ENCODE measurements at regions not wholly inside any gene's neighbourhood (a gene's known extent, or its start where the extent isn't known, plus 50 kb on each side); places are given as distances from the start of the nearest gene placed in this dataset.

DNA sequence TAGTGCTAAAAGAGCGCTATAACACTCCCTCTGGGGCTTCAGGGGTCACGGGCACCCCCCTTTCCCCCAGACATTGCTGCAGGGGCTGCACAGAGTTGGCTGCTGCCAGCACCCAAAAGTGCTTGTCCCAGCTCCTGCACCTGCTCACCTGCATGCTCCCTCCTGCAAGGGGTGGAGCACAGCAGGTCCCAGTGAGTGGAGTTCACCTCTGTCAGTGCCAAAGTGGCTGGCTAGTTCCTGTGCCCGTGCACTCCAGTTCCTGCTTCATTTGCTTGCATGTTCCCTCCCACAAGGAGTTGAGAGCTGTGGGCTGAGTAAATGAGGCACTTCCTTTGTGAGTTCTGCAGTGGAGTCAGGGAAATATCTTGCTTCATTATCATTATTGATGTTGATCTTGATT, 476.9 kb downstream of the SQOR start:
- Histone ChIP-seq H3K27me3 (no peaks in the 10 kb centered on the region), H3K9me3 (no peaks in the 10 kb centered on the region), H3K4me3 (no peak overlapping the region), H3K27ac (no peak overlapping the region), H3K36me3 (no peaks in the 10 kb centered on the region), H3K4me1 (no peaks in the 10 kb centered on the region)
- intact Hi-C loops (cut with DNase I) = no loop called here
- DNase-seq = no peak
- WGBS, 2 donors = 26 to 61% methylated on average over 2 to 3 of the region's 3 CpGs
- TF ChIP-seq POLR2A (IDR thresholded peaks at IDR 0.05) = no peak
- TF ChIP-seq, protein P1, sequence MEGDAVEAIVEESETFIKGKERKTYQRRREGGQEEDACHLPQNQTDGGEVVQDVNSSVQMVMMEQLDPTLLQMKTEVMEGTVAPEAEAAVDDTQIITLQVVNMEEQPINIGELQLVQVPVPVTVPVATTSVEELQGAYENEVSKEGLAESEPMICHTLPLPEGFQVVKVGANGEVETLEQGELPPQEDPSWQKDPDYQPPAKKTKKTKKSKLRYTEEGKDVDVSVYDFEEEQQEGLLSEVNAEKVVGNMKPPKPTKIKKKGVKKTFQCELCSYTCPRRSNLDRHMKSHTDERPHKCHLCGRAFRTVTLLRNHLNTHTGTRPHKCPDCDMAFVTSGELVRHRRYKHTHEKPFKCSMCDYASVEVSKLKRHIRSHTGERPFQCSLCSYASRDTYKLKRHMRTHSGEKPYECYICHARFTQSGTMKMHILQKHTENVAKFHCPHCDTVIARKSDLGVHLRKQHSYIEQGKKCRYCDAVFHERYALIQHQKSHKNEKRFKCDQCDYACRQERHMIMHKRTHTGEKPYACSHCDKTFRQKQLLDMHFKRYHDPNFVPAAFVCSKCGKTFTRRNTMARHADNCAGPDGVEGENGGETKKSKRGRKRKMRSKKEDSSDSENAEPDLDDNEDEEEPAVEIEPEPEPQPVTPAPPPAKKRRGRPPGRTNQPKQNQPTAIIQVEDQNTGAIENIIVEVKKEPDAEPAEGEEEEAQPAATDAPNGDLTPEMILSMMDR (IDR thresholded peaks at IDR 0.05) = no peak

DNA sequence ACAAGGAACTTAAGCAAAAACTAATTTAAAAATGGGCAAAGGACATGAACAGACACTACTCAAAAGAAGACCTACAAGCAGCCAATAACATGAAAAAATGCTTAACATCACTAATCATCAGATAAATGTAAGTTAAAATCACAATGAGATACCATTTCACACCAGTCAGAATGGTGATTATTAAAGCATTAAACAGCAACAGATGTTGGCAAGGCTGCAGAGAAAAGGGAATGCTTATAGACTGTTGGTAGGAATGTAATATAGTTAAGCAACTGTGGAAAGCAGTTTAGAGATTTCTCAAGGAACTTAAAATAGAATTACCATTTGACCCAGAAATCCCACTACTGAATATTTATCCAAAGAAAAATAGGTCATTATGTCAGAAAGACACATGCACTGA, 482.2 kb downstream of the SQOR start:
- peaks cover 0 to 4% (median 0%) of the 10 kb centered on the region in 3 donors for H3K9me3 ChIP-seq
- H3K27ac ChIP-seq = no peak overlapping the region
- intact Hi-C loops (cut with DNase I) = no loop called here
- no peaks in the 10 kb centered on the region for H3K4me1 ChIP-seq
- H3K36me3 ChIP-seq = no peaks in the 10 kb centered on the region
- H3K27me3 ChIP-seq = no peaks in the 10 kb centered on the region
- TF ChIP-seq, protein P1 (IDR thresholded peaks at IDR 0.05) = no peak
- no peak for TF ChIP-seq POLR2A (IDR thresholded peaks at IDR 0.05)
- no peak for DNase-seq
- H3K4me3 ChIP-seq = no peak overlapping the region

DNA sequence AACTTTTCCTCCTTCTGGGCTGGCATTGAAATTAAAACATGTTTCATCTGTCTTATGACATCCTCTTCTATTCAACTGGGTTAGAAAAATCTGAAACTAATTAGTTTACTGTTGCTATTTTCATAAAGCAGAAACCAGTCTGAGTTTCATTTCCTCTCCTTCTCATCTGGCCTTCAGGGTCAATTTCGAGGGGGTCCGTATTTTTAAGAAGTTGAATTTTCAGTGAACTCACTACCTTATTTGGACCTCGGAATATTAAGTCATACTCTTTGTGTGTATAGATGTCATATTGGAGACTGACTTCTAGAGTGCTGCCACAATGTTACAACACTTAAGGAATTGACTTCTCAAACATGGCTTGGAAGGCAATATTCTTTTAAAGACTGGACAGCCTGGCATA, 485.9 kb downstream of the SQOR start:
- Histone ChIP-seq H3K27ac (no peak overlapping the region), H3K4me3 (no peak overlapping the region), H3K27me3 (no peaks in the 10 kb centered on the region), H3K9me3 (peaks cover 0 to 23% (median 0%) of the 10 kb centered on the region in 3 donors), H3K4me1 (no peaks in the 10 kb centered on the region), H3K36me3 (no peaks in the 10 kb centered on the region)
- no peak for TF ChIP-seq POLR2A (IDR thresholded peaks at IDR 0.05)
- TF ChIP-seq, protein P1 (IDR thresholded peaks at IDR 0.05) = no peak
- intact Hi-C loops (cut with DNase I) = no loop called here
- WGBS, 2 donors = 70 to 92% methylated on average over 3 of the region's 3 CpGs
- no peak for DNase-seq

DNA sequence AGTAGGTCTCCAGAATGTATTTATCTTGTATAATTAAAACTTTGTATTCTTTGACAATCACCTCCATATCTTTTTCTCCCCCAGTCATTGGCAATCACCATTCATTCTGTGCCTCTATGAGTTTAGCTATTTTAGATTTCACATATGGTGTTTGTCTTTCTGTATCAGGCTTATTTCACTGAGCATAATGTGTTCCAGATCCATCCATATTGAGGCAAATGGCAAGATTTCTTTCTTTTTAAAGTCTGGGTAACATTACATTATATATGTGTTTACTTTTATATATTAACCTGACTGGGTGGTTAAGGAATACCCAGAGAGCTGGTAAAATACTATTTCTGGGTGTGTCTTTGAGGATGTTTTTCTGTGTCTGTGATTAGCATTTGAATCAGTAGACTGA, 486.6 kb downstream of the SQOR start:
- Histone ChIP-seq H3K27ac (no peak overlapping the region), H3K4me1 (no peaks in the 10 kb centered on the region), H3K36me3 (no peaks in the 10 kb centered on the region), H3K4me3 (no peak overlapping the region), H3K9me3 (peaks cover 0 to 23% (median 0%) of the 10 kb centered on the region in 3 donors), H3K27me3 (no peaks in the 10 kb centered on the region)
- TF ChIP-seq, protein P1 (IDR thresholded peaks at IDR 0.05) = no peak
- no peak for TF ChIP-seq POLR2A (IDR thresholded peaks at IDR 0.05)
- DNase-seq = no peak
- intact Hi-C loops (cut with DNase I) = no loop called here

DNA sequence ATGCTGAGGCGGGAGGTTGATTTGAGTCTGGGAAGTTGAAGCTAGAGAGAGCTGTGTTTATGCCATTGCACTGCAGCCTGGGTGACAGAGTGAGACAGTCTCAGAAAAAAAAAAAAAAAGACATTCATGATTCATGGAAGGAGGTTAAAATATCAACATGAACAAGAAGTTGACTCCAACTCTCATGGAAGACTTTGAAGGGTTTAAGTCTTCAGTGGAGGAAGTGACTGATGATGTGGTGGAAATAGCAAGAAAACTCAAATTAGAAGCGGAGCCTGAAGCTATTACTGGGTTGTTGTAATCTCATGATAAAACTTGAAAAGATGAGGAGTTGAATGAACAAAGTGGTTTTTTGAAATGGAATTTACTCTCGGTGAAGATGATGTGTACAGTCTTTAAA, 491.8 kb downstream of the SQOR start:
- H3K36me3 ChIP-seq = no peaks in the 10 kb centered on the region
- intact Hi-C loops (cut with DNase I) = no loop called here
- no peak overlapping the region for H3K4me3 ChIP-seq
- 76 to 86% methylated on average over 3 of the region's 3 CpGs for WGBS, 2 donors
- no peak for DNase-seq
- no peak overlapping the region for H3K27ac ChIP-seq
- H3K27me3 ChIP-seq = no peaks in the 10 kb centered on the region
- no peak for TF ChIP-seq POLR2A (IDR thresholded peaks at IDR 0.05)
- TF ChIP-seq, protein P1 (IDR thresholded peaks at IDR 0.05) = no peak
- no peaks in the 10 kb centered on the region for H3K4me1 ChIP-seq
- H3K9me3 ChIP-seq = peaks cover 0 to 22% (median 0%) of the 10 kb centered on the region in 3 donors

Measured in esophagus squamous epithelium (tissue), 5 donors.